ENCODE measurements at regions not wholly inside any gene's neighbourhood (a gene's known extent, or its start where the extent isn't known, plus 50 kb on each side); places are given as distances from the start of the nearest gene placed in this dataset.

- no peak for DNase-seq (ENCODE audit: low read depth)
- TF ChIP-seq CTCF (IDR thresholded peaks at IDR 0.05; ENCODE audit: insufficient read depth, low read length), result no peak
- H3K4me3 ChIP-seq (ENCODE audit: low read depth, low read length), result no peak overlapping the region
These were observed 128.6 kb downstream of the IRF8 start for GRCh38 chr16:86027373-86028126.

- no peak for TF ChIP-seq CTCF (IDR thresholded peaks at IDR 0.05; ENCODE audit: insufficient read depth, low read length)
- H3K4me3 ChIP-seq (ENCODE audit: low read depth, low read length), result no peak overlapping the region
- DNase-seq (ENCODE audit: low read depth), result peak; percentile 30
These were observed 130.3 kb downstream of the IRF8 start for GRCh38 chr16:86029131-86029741.

GRCh38 chr16:86030116-86030515, 131.2 kb downstream of the IRF8 start:
- DNase-seq (ENCODE audit: low read depth), result no peak
- TF ChIP-seq CTCF (IDR thresholded peaks at IDR 0.05; ENCODE audit: insufficient read depth, low read length), result no peak
- H3K4me3 ChIP-seq (ENCODE audit: low read depth, low read length), result no peak overlapping the region

- no peak for DNase-seq (ENCODE audit: low read depth)
- no peak overlapping the region for H3K4me3 ChIP-seq (ENCODE audit: low read depth, low read length)
- TF ChIP-seq CTCF (IDR thresholded peaks at IDR 0.05; ENCODE audit: insufficient read depth, low read length), result no peak
These were observed 132.2 kb downstream of the IRF8 start for GRCh38 chr16:86031141-86031678.

- no peak for DNase-seq (ENCODE audit: low read depth)
- TF ChIP-seq CTCF (IDR thresholded peaks at IDR 0.05; ENCODE audit: insufficient read depth, low read length), result no peak
- no peak overlapping the region for H3K4me3 ChIP-seq (ENCODE audit: low read depth, low read length)
These were observed 134.1 kb downstream of the IRF8 start for GRCh38 chr16:86033016-86033474.

GRCh38 chr16:86033971-86034370, 135.0 kb downstream of the IRF8 start:
- no peak overlapping the region for H3K4me3 ChIP-seq (ENCODE audit: low read depth, low read length)
- no peak for TF ChIP-seq CTCF (IDR thresholded peaks at IDR 0.05; ENCODE audit: insufficient read depth, low read length)
- DNase-seq (ENCODE audit: low read depth), result no peak

Measured in fibroblast of the aortic adventitia (primary cell).